HG03039 (cell line): ENCODE measurements at regions not wholly inside any gene's neighbourhood (a gene's known extent, or its start where the extent isn't known, plus 50 kb on each side); places are given as distances from the start of the nearest gene placed in this dataset.

Source experiments
- ATAC-seq: cut with Tn5 transposase; IDR thresholded peaks from one replicate; pipeline ENCODE4 v1.9.1; 2021; ENCODE audit warnings: mild to moderate bottlenecking, moderate library complexity; ENCODE audit not compliant: unreplicated experiment

DNA sequence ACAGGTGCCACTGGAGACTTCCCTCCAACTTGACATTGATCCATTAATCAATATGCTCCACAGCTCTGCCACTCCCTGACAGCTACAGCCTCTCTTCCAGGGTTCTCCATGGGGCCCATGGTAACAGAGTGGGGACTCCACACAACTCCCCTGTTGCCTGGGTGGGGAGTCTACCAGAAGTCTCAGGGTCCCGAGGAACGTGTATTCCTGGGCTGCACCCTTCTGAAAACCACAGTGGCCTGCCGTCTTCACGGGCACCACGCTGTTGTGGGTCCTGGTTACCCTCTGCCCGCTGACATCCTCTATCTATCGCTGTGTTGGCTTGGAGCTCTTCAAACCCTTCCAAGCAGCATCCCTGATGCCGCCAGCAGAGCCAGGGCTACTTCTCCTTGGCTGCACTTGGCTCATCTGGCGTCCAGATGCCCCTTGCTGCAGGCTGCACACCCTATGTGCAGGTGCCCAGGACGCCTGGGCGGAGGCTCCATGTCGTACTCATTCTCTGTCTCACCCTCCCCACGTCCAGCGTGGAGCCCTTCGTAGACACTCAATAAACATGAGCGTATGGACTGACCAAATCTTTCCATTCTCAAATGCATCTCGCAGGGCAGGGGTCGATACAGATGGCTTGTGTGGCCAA is 1341.8 kb downstream of the TBC1D22A start:
- no peak for ATAC-seq

DNA sequence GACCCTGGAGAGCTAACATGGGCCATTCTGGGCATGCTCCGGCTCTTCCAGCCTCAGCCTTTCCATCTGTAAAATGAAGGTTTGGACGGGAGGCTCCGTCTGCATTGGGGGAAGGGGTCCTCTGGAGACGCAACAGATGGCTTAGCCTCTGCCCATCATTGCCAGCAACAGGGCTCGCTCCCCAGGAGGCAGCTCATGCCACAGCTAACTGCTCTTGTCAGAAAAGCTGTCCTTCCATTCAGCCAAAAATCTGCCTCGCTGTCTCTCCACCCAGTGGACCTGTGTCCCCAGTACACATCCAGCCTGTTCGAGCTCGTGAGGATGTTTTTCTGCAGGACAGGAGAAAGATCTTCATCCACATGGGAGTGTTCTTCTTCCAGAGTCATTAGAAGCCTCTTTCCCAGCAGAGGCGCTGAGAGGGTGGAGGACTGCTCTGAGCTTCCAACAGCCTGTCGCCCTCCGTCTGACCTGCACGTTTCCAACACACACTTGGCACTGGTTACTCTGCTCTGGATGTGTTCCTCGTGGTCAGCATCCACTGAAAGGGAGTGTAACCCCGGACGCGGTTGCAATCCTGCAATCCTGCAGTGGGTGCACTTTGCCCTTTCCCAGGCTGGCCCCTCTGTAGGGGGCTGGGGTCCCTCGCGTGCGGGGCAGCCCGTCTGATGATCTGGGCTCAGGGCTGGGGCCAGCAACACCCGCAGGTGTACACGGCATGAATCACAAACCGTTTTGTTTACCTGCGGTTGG is 1340.9 kb downstream of the TBC1D22A start:
- no peak for ATAC-seq

GRCh38 chr22:48102581-48102980 is 1340.1 kb downstream of the TBC1D22A start:
- no peak for ATAC-seq

DNA sequence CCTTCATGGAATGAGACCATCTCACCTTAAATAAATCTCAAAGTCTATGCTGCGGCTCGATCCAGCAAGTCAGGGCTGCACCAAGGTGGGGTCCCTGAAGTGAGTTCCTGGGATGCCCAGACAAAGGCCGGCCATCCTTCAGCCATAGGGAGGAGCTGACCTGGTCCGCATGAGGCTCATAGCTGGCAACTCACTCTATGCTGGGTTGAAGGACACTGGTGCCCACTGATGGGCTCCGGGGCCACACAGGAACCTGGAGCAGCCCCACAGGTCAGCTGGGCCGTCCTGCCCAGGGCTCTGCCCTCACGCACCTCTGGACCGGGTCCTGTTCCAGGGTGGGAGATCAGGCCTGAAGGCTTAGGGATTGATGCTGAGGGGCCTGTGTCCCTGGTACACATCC is 1339.3 kb downstream of the TBC1D22A start:
- ATAC-seq, result no peak

- no peak for ATAC-seq
Measured at GRCh38 chr22:48100685-48101417, 1338.4 kb downstream of the TBC1D22A start.

DNA sequence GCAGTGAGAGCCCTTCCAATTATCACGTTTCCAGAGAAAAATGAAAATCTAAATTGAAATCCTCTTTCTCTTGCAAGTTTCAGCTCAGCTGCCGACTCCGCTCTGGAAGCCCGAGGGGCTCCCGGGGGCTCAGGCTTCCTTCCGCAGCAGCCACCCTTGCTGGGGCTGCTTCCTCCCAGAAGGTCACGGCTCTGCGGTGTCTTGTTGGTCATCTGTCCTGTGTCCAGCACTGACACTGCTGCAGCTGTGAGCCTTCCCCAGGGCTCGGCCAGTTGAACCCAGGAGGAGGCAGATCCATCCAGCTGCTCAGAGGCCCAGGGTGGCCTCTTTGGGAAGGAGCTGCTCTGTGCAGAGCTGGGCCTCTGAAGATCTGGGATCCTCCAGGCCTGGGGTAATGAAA is 1337.2 kb downstream of the TBC1D22A start:
- ATAC-seq, result no peak

DNA sequence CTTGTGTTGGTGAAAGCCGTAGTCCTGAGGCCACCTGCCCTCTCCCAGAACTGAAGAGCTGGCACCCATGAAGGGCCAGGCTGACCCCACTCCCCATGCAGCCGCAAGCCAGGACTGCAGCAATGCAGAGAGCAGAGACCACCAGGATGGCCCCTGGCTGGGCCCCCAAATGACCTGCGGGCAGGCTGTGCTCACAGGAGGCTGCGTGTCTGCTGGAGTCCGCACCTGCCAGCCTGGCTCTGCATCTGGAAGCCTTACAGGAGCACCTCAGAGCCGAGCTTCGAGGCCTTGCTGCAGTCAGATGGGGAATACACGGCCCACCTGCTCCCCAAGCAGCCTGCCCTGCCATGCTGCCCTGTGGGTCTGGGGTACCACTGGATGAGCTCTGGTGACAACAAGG is 1336.8 kb downstream of the TBC1D22A start:
- no peak for ATAC-seq

DNA sequence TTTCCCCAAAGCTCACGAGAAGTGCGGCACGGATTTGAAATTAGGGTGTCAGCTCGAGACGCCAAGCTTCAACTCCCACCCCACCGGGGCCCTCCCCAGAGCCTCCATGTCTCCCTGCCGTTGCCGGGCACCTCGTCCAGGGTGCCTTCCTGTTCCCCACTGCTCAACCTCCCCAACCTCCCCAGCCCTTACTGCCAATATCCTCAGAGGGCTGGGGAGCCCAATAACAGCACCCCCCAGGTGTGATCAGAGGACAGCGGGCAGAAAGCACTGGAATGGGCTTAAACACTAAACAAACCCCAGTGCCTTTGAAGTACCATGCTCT is 1336.4 kb downstream of the TBC1D22A start:
- ATAC-seq, result peak; percentile 20

DNA sequence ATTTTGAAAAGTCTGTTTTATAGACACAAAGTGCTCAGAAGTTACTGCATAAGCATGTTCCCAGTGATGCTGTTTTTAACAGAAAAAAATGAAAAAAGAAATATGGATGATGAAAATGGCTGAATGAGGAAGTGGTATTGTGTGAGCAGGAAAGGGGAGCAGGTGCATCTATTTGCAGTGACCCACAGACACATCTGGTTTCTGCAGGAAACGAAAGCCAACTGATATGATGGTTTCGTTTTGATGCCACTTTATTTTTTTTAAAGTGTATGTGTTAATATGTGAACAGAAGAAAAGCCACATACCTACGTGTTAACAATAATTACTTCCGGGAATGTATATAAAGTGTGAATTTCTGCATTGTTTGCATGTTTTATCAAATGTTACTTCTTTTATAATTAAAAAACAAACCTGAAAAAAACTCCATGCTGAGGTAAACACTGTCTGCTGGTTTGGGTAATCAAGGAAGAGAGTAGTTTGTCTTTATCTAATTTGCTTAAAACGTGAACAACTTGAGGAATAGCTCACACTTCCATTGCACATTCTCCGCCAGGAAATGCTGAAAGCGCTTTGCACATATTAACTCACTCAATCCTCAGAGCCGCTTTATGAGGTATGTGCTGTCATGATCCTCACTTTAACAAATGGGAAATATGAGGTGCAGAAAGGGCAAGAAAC is 1335.9 kb downstream of the TBC1D22A start:
- ATAC-seq, result peak; percentile 64

- no peak for ATAC-seq
Measured at GRCh38 chr22:48097723-48098122, 1335.3 kb downstream of the TBC1D22A start.

DNA sequence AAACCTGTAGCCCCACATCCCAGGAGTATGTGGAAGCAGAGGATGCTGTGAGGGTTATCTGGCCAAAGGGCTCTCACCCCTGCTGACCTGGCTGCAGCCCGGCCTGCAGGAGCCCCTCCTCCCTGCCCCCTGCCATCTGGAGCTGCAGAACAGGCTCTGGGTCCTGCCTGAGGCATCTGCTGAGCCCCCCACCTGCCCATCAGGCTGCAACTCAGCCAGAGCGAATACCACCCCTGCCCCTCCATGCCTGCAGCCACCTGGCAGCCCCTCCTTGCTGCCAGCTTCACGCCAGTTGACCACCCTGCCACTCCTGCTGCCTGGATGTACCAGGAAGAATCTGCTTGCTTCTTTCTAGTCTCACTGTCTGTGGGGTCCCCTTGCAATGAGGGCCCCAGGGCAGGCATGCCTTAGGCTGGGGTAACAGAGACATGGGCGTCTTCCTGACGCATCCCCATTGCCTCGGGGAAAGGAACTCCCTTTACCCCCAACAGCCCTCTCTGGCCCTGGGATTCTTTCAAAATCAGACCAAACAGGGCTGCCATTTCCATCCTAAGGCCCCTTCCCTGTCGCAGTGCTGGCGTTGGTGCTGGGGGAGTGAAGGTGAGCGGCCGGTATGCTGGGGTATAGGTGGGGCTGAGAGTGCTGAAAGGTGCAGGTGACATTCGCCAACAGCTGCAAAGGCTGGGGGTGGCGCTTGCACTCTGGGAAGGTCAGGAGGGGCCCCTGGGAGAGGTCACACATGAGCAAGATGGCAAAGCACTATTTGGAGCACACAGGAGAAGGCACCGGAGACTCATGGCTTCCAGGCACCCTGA is 1334.6 kb downstream of the TBC1D22A start:
- no peak for ATAC-seq

- no peak for ATAC-seq
Measured at GRCh38 chr22:48096411-48096810, 1334.0 kb downstream of the TBC1D22A start.

GRCh38 chr22:48093981-48094380 is 1331.5 kb downstream of the TBC1D22A start:
- no peak for ATAC-seq

DNA sequence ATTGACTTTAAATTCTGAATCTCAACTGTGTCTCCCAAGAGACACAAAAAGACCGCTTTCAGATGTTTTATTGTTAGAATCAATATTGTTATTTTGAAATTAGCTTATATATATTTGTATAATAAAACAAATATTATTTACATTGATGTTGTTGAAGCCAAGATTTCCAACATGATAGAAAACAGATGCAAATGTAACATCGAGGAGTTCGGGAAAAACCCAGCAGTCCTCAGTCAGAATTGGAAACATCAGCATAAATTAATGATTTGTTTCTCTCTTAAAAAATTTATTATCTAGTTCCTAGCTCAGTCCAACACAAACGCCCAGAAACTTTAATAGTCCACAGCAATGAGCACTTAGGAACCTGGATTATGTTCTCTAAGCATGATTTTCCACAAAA is 1330.4 kb downstream of the TBC1D22A start:
- no peak for ATAC-seq

DNA sequence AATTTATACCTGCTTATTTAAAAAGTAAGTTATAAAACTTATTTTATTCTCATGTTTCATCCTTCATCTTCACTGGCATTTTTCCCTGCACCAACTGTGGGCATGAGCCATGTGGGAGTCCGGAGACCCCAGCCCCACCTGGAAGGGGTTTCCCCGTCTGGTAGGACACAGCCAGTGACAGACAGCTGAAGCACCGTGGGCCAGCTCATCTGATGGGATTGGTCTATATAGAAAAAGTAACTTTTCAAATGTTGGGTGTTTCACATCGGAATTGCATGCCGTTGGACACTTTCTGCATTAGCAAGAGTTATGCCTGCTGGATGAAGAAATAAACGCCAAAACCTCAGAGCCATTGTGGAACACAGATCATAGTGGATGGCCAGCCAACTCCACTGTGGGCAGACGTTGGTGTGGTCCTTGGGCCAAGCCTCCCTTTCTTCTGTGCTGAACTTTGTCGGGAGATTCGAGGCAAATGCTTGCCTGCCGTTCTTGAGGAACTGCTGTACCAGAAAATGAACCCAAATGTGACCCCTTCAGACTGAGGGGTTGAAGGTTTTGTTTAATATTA is 1329.3 kb downstream of the TBC1D22A start:
- no peak for ATAC-seq

GRCh38 chr22:48091060-48091650 is 1328.7 kb downstream of the TBC1D22A start:
- no peak for ATAC-seq

DNA sequence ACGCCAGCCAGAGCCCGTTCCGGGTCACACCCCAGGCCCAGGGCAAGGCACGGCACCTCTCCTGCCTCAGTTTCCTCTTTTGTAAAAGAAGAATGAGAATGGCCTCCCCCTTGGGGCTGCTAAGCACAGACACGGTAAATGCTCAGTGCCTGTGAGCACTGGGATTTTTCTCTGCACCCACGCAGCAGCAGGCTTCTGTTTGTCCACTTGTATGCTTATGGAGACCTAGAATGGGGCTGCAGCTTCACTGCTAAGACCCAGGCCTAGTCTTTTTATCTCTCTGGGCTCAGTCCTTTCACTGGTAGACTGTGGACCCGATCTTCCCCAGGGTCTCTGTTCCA is 1327.9 kb downstream of the TBC1D22A start:
- no peak for ATAC-seq

GRCh38 chr22:48089601-48090331 is 1327.3 kb downstream of the TBC1D22A start:
- no peak for ATAC-seq

- no peak for ATAC-seq
Measured at GRCh38 chr22:48088926-48089536, 1326.6 kb downstream of the TBC1D22A start.
